ENCODE measurements at regions not wholly inside any gene's neighbourhood (a gene's known extent, or its start where the extent isn't known, plus 50 kb on each side); places are given as distances from the start of the nearest gene placed in this dataset.

- intact Hi-C loops (cut with DNase I): no loop called here
- no peak for ATAC-seq
- DNase-seq (ENCODE audit: low spot score): no peak
Measured at GRCh38 chr2:8580316-8581233, 101.3 kb upstream of the ID2 start.

DNA sequence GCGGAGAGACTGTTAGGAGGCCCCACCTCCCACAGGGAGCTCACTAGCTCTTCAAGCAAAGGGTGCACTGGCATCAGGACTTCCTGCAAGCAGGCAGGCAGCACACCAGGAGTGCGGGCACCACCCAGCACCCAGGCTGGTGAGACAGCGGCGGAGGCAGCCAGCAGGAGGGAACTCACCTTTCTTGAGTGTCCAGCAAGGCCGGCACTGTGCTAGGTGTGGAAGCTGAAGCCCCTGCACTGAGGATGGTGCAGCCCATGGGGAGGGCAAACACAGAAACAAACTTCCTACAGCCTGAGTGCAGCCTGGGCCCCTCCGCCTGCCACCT lies 100.7 kb upstream of the ID2 start:
- DNase-seq (ENCODE audit: low spot score) (no peak), ATAC-seq (no peak)
- intact Hi-C loops (cut with DNase I): no loop called here

- no peak for ATAC-seq
- DNase-seq (ENCODE audit: low spot score): no peak
- intact Hi-C loops (cut with DNase I): no loop called here
Measured at GRCh38 chr2:8581601-8582041, 100.2 kb upstream of the ID2 start.

DNA sequence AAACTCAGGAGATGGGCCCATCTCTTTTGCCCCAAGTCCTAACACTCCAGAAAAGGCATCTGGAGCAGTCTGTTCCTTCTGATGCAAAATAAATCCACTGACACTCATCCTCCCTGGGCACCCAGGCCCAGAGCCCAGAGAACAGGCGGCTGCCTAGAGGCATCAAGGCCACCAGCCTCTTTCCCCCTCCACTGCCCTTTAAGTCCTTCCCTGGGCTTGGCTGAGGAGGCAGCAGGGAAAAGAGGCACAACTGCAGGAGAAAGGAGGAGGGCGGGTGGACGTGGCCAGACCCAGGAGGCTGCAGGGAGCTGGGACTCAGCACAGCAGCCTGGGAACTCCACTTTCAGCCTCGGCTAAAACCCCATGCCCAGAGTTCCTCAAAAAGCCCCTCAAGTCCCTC lies 99.7 kb upstream of the ID2 start:
- no peak for ATAC-seq
- intact Hi-C loops (cut with DNase I): no loop called here
- no peak for DNase-seq (ENCODE audit: low spot score)

DNA sequence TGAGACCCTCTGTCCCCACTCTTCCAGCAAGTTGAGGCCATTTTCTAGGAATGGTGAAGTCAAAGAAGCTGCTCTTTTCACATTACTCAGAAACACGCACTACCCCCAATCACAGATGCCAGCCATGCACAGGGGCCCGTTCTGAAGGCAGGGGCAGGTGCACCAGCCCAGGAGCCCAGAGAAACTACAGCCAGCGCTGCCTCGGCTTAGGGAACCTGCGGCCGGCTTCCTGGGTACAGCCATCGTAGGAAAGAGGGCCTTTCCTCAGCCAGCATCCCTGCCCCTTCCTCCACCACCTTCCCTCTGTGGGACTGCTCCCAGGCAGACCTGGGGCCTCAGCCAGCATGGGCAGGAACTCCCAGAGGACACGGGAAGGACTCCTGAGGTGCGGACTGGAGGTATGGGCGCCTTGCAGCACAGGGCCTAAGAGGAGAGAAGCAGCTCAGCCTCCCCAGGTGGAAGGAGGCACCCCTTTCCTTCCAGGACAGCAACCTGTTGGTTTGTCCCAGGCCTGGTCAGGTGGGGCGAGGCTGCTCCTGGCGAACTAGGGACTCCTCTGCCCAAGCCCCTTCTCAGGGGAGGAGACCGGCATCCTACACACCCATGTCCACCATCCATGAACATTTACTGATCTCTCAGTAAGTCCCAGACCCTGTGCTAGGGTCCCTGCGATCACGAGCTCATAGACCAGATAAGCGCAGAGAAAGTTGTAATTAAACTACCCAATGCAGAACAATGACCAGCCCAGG lies 99.0 kb upstream of the ID2 start:
- DNase-seq (ENCODE audit: low spot score): no peak
- intact Hi-C loops (cut with DNase I): no loop called here
- no peak for ATAC-seq

DNA sequence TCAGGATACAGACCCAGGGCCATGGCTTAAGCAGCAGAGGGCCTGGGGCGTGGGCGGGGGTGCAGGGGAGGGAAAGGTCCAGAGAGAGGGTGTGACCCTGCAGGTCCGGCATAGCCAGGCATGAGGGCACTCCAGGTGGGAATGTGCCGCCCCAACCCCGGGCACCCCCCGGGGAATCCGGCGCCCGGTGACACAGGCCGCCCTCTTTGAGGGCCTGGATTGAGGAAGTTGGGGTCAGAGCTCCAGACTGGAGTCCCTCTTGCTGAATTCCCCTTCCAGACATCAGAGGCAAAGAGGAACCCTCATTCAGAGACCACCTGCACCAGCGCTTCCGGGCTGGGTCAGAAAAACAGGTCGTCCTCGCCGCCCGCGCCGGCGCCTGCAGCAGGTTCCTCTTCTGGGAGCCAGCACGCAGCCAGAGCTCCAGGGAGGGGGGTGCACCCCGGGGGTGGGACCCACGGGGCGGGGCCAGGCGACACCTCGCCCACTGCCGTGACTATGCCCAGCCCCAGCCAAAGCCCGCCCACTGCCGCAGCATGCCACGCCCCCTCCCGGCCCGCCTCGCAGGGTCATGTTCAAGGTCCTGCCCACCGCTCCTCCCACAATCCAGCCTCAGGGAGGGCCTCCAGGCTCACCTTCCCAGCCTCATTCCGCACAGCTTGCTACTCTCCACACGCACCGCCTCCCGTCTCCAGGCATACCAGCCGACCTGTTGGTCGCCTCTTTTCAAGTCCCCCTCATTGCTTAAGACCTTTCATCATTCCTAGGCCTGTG lies 98.3 kb upstream of the ID2 start:
- ATAC-seq (peak; percentile 96), DNase-seq (ENCODE audit: low spot score) (peak; percentile 95)
- intact Hi-C loops (cut with DNase I): no loop called here

DNA sequence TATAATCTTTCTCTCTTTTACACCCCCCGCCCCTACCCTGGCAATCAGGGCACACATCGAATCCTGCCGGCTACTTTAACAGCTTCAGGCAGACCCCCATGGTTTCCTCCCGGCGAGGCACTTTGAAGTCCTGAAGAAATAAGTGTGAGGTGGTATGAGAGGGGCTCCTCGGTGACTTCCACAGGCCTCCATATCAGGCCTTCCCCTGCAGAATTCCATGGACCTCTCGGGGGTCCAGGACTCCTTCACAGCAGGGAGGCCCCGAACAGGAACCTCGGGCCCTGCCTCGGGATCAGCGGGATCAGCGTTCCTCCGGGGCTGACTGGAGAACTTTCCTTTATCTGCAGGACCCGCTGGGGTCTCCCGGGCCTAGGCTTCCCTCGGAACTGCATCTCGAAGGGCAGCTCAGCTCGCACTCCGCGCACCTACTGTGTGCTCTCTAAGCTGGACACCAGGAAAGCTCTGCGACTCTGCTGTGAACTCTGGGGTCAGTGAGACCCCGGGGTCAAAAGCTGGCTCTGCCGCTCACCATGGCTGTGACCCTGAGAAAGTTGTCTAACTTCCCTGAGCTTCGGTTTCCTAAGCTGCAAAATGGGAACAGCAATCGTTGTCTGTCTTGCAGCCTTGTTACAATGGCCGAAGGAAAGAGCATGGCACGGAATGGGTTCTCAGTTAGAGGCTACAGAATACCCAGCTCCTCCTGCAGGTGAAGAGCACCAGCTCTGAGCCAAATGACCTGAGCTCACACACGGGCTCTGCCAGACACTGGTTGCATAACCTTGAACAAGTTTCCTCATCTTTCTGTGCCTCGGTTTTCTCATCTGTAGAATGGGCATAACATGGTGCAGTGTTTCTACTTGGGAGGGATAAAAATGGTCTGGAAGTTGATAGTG lies 97.4 kb upstream of the ID2 start:
- DNase-seq (ENCODE audit: low spot score): no peak
- ATAC-seq: no peak
- intact Hi-C loops (cut with DNase I): no loop called here

DNA sequence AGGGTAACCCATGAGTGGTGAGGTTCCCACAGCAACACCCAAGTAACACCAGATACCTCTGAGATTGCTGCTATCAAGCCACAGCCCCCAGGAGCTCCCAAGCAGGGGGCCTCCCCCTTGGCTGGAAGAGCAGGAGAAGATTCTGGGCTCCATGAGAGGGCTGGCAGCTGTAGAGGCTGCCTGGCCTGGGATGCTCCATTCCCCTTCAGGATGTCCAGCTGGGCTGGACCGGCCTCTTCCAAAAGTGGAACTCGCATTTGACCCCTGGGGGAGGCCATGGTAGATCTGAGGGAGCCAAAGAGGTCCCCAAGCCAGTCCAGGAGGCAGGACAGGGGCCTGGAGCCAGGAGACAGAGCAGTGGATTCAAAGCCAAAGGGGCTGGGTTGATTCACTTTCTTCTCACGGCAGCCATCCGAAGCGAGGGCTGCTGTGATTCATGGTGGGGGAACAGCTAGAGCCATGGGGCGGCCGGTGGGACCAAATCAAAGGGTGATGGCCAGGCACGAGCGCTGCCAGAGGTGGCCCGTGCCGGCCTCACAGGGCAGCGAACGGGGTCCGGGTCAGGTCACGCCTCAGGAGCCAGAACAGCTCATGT lies 95.3 kb upstream of the ID2 start:
- ATAC-seq (no peak), DNase-seq (ENCODE audit: low spot score) (no peak)
- intact Hi-C loops (cut with DNase I): no loop called here

DNA sequence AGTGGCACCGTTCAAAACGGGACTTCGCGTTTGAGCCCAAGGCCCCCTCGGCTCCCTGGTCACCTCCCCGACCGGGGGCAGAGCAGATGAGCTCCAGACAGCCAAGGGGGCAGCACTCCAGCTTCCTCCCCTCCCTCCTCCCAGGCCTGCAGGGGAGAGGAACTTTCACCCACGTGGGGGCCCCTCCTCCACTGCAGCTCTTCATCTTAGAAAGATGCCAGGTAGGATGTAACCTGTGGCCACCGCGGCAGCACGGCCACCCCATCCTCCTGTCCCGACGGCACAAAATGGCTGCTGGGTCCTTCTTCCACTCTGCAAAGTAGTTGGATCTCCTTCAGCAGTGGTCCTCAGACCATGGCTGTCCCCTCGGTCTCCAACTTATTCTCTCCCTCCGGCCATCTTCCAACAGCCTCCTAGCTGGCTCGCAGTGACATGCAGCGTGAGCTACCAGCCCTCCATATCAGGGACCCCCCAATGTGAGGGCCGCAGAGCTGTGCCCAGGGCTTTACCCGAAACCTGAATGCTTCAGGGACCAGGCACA lies 94.5 kb upstream of the ID2 start:
- ATAC-seq (no peak), DNase-seq (ENCODE audit: low spot score) (no peak)
- intact Hi-C loops (cut with DNase I): no loop called here

GRCh38 chr2:8587920-8588830 lies 93.7 kb upstream of the ID2 start:
- ATAC-seq: no peak
- intact Hi-C loops (cut with DNase I): no loop called here
- no peak for DNase-seq (ENCODE audit: low spot score)

GRCh38 chr2:8588831-8589191 lies 93.0 kb upstream of the ID2 start:
- ATAC-seq: no peak
- intact Hi-C loops (cut with DNase I): no loop called here

DNA sequence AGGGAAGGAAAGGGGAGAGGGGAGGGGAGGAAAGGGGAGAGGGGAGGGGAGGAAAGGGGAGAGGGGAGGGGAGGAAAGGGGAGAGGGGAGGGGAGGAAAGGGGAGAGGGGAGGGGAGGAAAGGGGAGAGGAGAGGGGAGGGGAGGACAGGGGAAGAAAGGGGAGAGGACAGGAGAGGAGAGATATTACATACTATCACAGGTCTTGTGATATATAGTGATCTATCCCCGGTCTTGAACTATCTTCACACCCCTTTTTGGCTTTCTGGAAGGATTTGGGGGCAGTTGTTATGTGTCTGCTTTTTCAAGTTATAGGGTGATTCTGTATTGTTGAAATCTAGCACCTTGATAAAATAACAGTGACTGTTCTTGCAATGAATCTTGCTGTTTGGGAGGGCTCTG lies 92.1 kb upstream of the ID2 start:
- ATAC-seq: no peak
- intact Hi-C loops (cut with DNase I): loop anchor here (5.0 kb wide), 1 partner anchor 1573 kb away; no protein-coding TSS in a partner anchor

More at GRCh38 chr2:8588831-8589191, 93.0 kb upstream of the ID2 start:
- no peak for DNase-seq (ENCODE audit: low spot score)

DNA sequence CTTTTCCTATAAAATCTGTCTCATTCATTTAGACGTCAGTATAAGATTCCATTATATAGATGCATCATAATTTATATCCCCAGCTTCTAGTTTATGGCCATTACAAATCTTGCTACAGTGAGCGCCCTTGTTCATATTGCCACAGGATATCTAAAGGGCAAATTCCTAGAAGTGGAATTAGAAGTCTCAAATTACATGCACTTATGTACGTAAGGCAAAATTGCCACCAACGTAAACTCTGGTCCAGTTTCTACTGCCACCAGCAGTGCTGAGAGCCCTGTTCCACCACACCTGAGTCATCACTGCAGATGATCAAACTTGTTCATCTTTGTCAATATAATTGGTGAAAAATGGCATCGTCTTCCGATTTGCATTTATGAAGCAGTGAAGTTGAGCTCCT lies 90.9 kb upstream of the ID2 start:
- DNase-seq (ENCODE audit: low spot score): no peak
- intact Hi-C loops (cut with DNase I): loop anchor here (5.0 kb wide), 1 partner anchor 1571 kb away; no protein-coding TSS in a partner anchor
- no peak for ATAC-seq

More for the DNA sequence above, 92.1 kb upstream of the ID2 start:
- DNase-seq (ENCODE audit: low spot score): no peak

DNA sequence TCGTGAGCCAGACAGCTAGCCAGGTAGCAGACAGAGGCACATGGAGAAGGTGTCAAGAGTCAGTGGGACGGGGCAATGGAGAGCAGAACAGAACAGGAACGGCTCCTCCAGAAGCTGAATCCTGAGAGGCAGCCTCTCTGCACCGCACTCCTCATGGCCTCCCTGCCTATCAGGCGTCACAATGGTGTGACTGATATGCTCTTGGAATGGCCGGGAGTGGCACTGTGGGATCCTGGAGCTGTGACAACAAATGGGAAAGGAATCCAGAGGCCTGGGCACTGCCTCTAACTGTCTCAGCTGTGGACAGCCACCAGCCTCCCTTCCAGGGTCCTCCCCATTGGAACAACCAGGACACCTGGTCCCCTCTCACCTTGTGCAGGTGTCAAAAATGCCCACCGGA lies 89.1 kb upstream of the ID2 start:
- ATAC-seq (no peak), DNase-seq (ENCODE audit: low spot score) (no peak)
- intact Hi-C loops (cut with DNase I): loop anchor here (5.0 kb wide), 1 partner anchor 1570 kb away; no protein-coding TSS in a partner anchor

DNA sequence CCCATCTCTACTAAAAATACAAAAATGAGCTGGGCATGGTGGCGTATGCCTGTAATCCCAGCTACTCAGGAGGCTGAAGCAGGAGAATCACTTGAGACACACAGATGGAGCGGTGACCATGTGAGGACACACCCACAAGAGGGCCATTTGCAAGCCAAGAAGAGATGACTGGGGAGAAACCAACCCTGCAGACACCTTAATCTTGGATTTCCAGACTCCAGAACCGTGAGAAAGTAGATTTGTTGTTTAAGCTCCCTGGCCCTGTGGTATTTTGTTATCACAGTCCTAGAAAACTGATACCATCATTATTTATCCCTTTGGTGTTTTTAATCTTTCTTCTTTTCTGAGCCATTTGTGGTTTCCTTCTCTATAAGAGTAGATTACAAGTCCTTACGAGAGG lies 88.6 kb upstream of the ID2 start:
- no peak for ATAC-seq
- DNase-seq (ENCODE audit: low spot score): no peak
- intact Hi-C loops (cut with DNase I): loop anchor here (5.0 kb wide), 1 partner anchor 1569 kb away; no protein-coding TSS in a partner anchor

DNA sequence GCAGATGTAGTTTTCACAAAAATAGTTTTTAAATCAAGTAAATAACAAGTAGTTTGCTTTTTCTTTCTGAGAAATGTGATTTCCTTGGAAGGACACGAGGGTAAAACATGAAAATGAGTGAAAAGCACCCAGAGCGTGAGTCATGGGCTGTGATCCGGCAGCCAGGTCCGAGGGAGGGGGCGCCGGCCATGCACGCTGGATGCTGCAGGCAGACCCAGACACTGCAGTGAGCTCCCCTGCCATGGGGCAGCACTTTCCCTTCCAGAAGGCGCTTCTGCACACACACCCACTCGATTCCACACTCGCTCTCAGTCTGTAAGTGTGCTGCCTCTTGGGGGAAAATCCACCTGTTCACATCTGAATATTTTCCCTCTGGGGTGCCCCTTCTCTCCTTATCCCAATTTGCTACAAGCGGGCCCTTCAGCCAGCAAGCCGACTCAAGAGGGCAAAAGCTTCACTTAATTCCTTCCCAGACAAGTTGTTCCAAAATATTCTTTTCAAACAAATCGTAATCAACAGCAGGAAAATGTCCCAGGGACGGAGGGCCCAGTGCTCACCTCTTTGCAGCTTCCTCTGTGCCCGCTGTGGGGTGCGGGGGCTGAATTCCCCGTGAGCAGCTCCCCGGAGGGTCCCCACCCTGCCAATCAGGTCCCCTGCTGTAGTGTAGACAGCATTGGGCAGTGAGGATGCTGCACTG lies 87.0 kb upstream of the ID2 start:
- ATAC-seq: no peak
- intact Hi-C loops (cut with DNase I): loop anchor here (5.0 kb wide), 1 partner anchor 1567 kb away; no protein-coding TSS in a partner anchor
- no peak for DNase-seq (ENCODE audit: low spot score)
